ENCODE measurements at regions not wholly inside any gene's neighbourhood (a gene's known extent, or its start where the extent isn't known, plus 50 kb on each side); places are given as distances from the start of the nearest gene placed in this dataset.

DNA sequence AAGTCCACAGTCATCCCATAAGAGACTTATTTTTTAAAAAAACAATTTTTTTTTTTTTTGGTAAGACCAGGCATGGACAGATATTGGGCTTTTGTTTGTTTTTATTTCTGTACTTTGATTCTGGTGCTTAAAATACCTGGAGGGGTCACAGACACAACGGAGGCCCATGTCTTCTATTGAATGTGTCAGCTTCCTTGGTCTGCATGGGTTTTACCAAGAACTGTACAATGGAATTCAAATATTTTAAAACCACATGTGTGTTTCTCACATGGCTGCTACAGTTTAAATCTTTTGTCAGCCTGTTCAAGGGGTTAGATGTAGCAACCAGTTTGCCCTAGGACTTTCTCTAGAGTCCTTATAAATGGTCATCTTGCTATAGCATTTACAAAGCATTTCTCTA lies 139.8 kb downstream of the SOX4 start:
- no peak for TF ChIP-seq FOXM1 (IDR thresholded peaks at IDR 0.05; ENCODE audit: borderline replicate concordance, low read depth)
- no peak for TF ChIP-seq REST (IDR thresholded peaks at IDR 0.05; ENCODE audit: low read depth)
